Body of pancreas (tissue), 4 donors: ENCODE measurements at regions not wholly inside any gene's neighbourhood (a gene's known extent, or its start where the extent isn't known, plus 50 kb on each side); places are given as distances from the start of the nearest gene placed in this dataset.

Experiments
- POLR2A ChIP-seq, 3 donors: fragments of 450-650 bp; IDR thresholded peaks; one replicate each; pipeline ENCODE4 v1.6.1; 2016; ENCODE audit warnings: antibody characterized with exemption in 3 of 3, mild to moderate bottlenecking in 2 of 3
- TF ChIP-seq, protein P1 (sequence below), 7 experiments: fragments of 450-650 bp in 4 of 7; fragments of 200-600 bp in 3 of 7; sonication (generic) in 3 of 7; IDR thresholded peaks; one replicate each; pipeline ENCODE4 v1.5.1; 2016 to 2019; ENCODE audit warnings: antibody characterized with exemption in 7 of 7

DNA sequence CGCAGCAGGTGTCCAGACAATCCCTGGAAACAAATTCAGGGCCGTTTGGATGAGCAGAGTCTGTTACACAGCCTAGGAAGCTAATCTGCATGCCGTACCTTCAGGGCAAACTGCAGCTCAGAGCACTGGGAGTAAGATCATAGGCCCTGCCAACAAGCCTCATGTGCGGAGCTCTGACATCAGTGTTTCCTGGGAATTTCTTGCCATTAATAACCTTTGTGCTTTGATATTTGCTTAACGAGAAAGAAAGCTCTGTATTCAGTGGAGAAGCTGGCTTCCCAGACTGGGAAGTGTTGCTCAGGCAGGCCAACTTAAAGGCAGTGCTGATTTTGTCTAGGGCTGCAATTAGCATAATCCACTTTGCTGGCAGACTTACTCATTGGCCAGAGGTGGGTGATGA is 116.1 kb upstream of the KLHL25 start:
- no peak for TF ChIP-seq POLR2A (IDR thresholded peaks at IDR 0.05)
- TF ChIP-seq, protein P1, sequence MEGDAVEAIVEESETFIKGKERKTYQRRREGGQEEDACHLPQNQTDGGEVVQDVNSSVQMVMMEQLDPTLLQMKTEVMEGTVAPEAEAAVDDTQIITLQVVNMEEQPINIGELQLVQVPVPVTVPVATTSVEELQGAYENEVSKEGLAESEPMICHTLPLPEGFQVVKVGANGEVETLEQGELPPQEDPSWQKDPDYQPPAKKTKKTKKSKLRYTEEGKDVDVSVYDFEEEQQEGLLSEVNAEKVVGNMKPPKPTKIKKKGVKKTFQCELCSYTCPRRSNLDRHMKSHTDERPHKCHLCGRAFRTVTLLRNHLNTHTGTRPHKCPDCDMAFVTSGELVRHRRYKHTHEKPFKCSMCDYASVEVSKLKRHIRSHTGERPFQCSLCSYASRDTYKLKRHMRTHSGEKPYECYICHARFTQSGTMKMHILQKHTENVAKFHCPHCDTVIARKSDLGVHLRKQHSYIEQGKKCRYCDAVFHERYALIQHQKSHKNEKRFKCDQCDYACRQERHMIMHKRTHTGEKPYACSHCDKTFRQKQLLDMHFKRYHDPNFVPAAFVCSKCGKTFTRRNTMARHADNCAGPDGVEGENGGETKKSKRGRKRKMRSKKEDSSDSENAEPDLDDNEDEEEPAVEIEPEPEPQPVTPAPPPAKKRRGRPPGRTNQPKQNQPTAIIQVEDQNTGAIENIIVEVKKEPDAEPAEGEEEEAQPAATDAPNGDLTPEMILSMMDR (IDR thresholded peaks at IDR 0.05): no peak
